Endothelial cell of umbilical vein (primary cell): ENCODE measurements at regions not wholly inside any gene's neighbourhood (a gene's known extent, or its start where the extent isn't known, plus 50 kb on each side); places are given as distances from the start of the nearest gene placed in this dataset.

ENCODE experiments used
- BruUV-seq: library from RNA; stranded (reverse); fragments of 400-500 nt; replicated peaks from 2 replicates; lab custom pipeline; 2021; lab: Mats Ljungman, UMichigan
- CTCF ChIA-PET: fragments of 300-600, 350-600 bp; sonication (Branson Sonifier 250); formaldehyde crosslinking; loops from one replicate; lab custom pipeline; 2021; ENCODE audit warnings: antibody characterized with exemption, inconsistent platforms; lab: Charles Lee
- POLR2A ChIA-PET: fragments of 300-600, 350-600 bp; sonication (Branson Sonifier 250); formaldehyde crosslinking; loops from one replicate; lab custom pipeline; 2021; ENCODE audit warnings: antibody characterized with exemption, inconsistent platforms; lab: Charles Lee
- DNase-seq: peaks from one replicate; pipeline ENCODE4 v3.0.0-alpha.2; 2011; ENCODE audit warnings: low read depth, low spot score
- FAIRE-seq: peaks from 2 replicates; lab custom pipeline; 2011; peaks lifted over from hg19 to GRCh38; lab: Jason Lieb, UNC
- H2AFZ ChIP-seq: 2 replicates; pipeline ENCODE4 v1.6.0; 2012; ENCODE audit warnings: low read depth, low read length, control low read depth, inconsistent platforms
- H3K27ac ChIP-seq: 2 replicates; pipeline ENCODE4 v1.5.1; 2011; ENCODE audit warnings: low read depth, mild to moderate bottlenecking, control low read depth, low read length, moderate library complexity; ENCODE audit not compliant: insufficient read depth
- H3K27me3 ChIP-seq, 2 experiments: 2 replicates each; pipeline versions ENCODE4 v1.6.0 to v1.6.1; 2011; ENCODE audit warnings: low read length in 2 of 2, mixed read lengths in 1 of 2; ENCODE audit not compliant: control insufficient read depth in 2 of 2, insufficient read depth in 2 of 2
- H3K36me3 ChIP-seq, 2 experiments: 2 replicates in 1 of 2; 3 replicates in 1 of 2; pipeline ENCODE4 v1.5.1; 2011; ENCODE audit warnings: low read length in 2 of 2, mild to moderate bottlenecking in 1 of 2, moderate library complexity in 1 of 2; ENCODE audit not compliant: control insufficient read depth in 2 of 2, insufficient read depth in 2 of 2; ENCODE audit errors: extremely low read depth in 1 of 2
- H3K4me1 ChIP-seq: 3 replicates; pipeline ENCODE4 v1.5.1; 2011; ENCODE audit warnings: mild to moderate bottlenecking, low read length; ENCODE audit not compliant: control insufficient read depth, insufficient read depth; ENCODE audit errors: extremely low read depth
- H3K4me2 ChIP-seq: 2 replicates; pipeline ENCODE4 v1.6.1; 2011; ENCODE audit warnings: low read length, control low read depth, mixed read lengths; ENCODE audit not compliant: insufficient read depth
- H3K4me3 ChIP-seq, 3 experiments: fragments of 200-600 bp in 1 of 3; sonication (generic), shearing (Covaris generic) in 1 of 3; replicated peaks in 1 of 3; 2 replicates each; pipeline ENCODE4 v1.5.1; 2011 to 2016; ENCODE audit warnings: control low read depth in 3 of 3, low read length in 3 of 3, mild to moderate bottlenecking in 2 of 3, inconsistent platforms in 1 of 3, low read depth in 1 of 3, moderate library complexity in 1 of 3; ENCODE audit not compliant: insufficient read depth in 1 of 3
- H3K79me2 ChIP-seq: 2 replicates; pipeline ENCODE4 v1.6.0; 2012; ENCODE audit warnings: low read length, inconsistent platforms; ENCODE audit not compliant: control insufficient read depth, insufficient read depth
- H3K9ac ChIP-seq: replicated peaks from 2 replicates; pipeline ENCODE3; 2011; ENCODE audit warnings: low read length, control low read depth; ENCODE audit not compliant: insufficient read depth; ENCODE audit errors: extremely low read depth
- H3K9me1 ChIP-seq: replicated peaks from 3 replicates; pipeline ENCODE4 v1.6.0; 2011; ENCODE audit warnings: mild to moderate bottlenecking, low read length; ENCODE audit not compliant: control insufficient read depth, insufficient read depth; ENCODE audit errors: extremely low read depth
- H3K9me3 ChIP-seq: replicated peaks from 2 replicates; pipeline ENCODE4 v1.5.1; 2012; ENCODE audit warnings: low read length, inconsistent platforms; ENCODE audit not compliant: control insufficient read depth, insufficient read depth
- H4K20me1 ChIP-seq: replicated peaks from 2 replicates; pipeline ENCODE3; 2011; ENCODE audit warnings: mild to moderate bottlenecking, low read length; ENCODE audit not compliant: control insufficient read depth, insufficient read depth; ENCODE audit errors: extremely low read depth
- CTCF ChIP-seq, 2 donors: IDR thresholded peaks; 1 replicate in 1 of 2; 2 replicates in 1 of 2; pipeline ENCODE4 v1.5.1; 2011; ENCODE audit warnings: low read length in 2 of 2, mild to moderate bottlenecking in 2 of 2, moderate library complexity in 2 of 2, control low read depth in 1 of 2, inconsistent platforms in 1 of 2, low read depth in 1 of 2; ENCODE audit not compliant: insufficient read depth in 1 of 2; ENCODE audit errors: extremely low read depth in 1 of 2
- EZH2 ChIP-seq: IDR thresholded peaks from 2 replicates; pipeline ENCODE4 v1.6.1; 2012; ENCODE audit warnings: borderline replicate concordance, low read depth, mild to moderate bottlenecking, moderate library complexity, low read length, inconsistent platforms; ENCODE audit not compliant: severe bottlenecking
- FOS ChIP-seq: IDR thresholded peaks from 2 replicates; pipeline ENCODE4 v1.6.1; 2011; ENCODE audit warnings: mild to moderate bottlenecking, low read length, moderate library complexity, borderline replicate concordance; ENCODE audit not compliant: insufficient read depth
- GATA2 ChIP-seq: IDR thresholded peaks from 2 replicates; pipeline ENCODE4 v1.7.0; 2011; ENCODE audit warnings: low read depth, mild to moderate bottlenecking, moderate library complexity, mixed read lengths, low read length; ENCODE audit not compliant: insufficient read length, insufficient read depth
- JUN ChIP-seq: IDR thresholded peaks from 2 replicates; pipeline ENCODE4 v1.6.1; 2011; ENCODE audit warnings: borderline replicate concordance, low read depth; ENCODE audit not compliant: insufficient read length, insufficient read depth
- MAX ChIP-seq: IDR thresholded peaks from 2 replicates; pipeline ENCODE4 v1.6.1; 2011; ENCODE audit not compliant: insufficient read depth, insufficient read length
- MYC ChIP-seq: IDR thresholded peaks from one replicate; pipeline ENCODE4 v1.6.1; 2011; ENCODE audit warnings: mild to moderate bottlenecking, low read depth, low read length
- POLR2A ChIP-seq: IDR thresholded peaks from 2 replicates; pipeline ENCODE4 v1.6.1; 2012; ENCODE audit warnings: low read depth, mild to moderate bottlenecking, control low read depth, low read length
- dilution Hi-C: fragments of 300-500 bp; cut with MboI; formaldehyde crosslinking; loops from one replicate; pipeline ENCODE4 v1.15.0; 2019; ENCODE audit warnings: low sequenced_read_pairs; ENCODE audit not compliant: extremely low pct_ligation_motif_present
- intact Hi-C: fragments of 100-400 bp; cut with micrococcal nuclease; formaldehyde crosslinking; loops from one replicate; pipeline ENCODE4 v1.10.0; 2022

GRCh38 chr12:71054551-71054950 is 103.2 kb downstream of the TSPAN8 start:
- ChIA-PET POLR2A (no interaction called here), CTCF (no interaction called here)
- no peaks in the 10 kb centered on the region for H3K9me1 ChIP-seq
- H3K4me3 ChIP-seq: no peak overlapping the region
- no peak for DNase-seq
- dilution Hi-C loops: no loop called here
- no peak overlapping the region for H3K4me2 ChIP-seq
- H3K9ac ChIP-seq: no peak overlapping the region
- no peaks in the 10 kb centered on the region for H3K27me3 ChIP-seq
- H2AFZ ChIP-seq: no peak overlapping the region
- no peaks in the 10 kb centered on the region for H4K20me1 ChIP-seq
- H3K79me2 ChIP-seq: no peaks in the 10 kb centered on the region
- intact Hi-C loops: no loop called here
- no peaks in the 10 kb centered on the region for H3K4me1 ChIP-seq
- no peaks in the 10 kb centered on the region for H3K36me3 ChIP-seq
- no peak overlapping the region for H3K27ac ChIP-seq
- no peak for TF ChIP-seq MAX
- TF ChIP-seq MYC: no peak
- TF ChIP-seq GATA2: no peak
- no peak for TF ChIP-seq POLR2A
- no peak for TF ChIP-seq FOS
- TF ChIP-seq JUN: no peak
- TF ChIP-seq CTCF (IDR thresholded peaks at IDR 0.05; ENCODE audit: extremely low read depth in 1 of 2, insufficient read depth in 1 of 2, low read depth in 1 of 2, low read length in 2 of 2): no peak
- TF ChIP-seq EZH2: no peak
- FAIRE-seq: no peak
- no TSS peak for BruUV-seq
- H3K9me3 ChIP-seq: no peaks in the 10 kb centered on the region
